ENCODE measurements at regions not wholly inside any gene's neighbourhood (a gene's known extent, or its start where the extent isn't known, plus 50 kb on each side); places are given as distances from the start of the nearest gene placed in this dataset.
A peak's percentile ranks its signal among the peaks of the same experiment; 100 is the strongest.

DNA sequence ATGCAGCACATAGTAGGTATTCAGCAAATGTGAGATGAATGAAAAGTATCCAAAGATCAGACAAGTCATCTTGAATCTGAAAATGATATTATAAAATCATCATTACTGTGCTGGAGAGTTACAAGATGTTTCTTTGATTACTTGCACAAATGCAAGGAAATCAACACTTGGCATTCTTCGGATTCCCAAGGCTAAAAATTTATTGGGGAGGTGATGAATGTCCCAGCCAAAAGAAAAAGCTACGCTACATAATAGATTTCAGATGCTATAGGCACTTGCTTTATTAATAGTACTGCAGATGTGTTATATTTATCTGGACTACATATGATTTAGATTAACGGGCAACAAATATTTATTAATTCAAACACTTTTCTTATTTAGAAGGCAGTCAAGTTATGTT lies 286.7 kb upstream of the TENM3 start:
- 70 to 82% methylated on average over 3 of the region's 3 CpGs for WGBS, 2 donors
- no peaks in the 10 kb centered on the region for H3K36me3 ChIP-seq (ENCODE audit: control insufficient read depth in 4 of 4, insufficient read depth in 4 of 4, low read length in 4 of 4)
- peaks cover 0 to 2% (median 0%) of the 10 kb centered on the region in 4 donors for H3K9me3 ChIP-seq (ENCODE audit: control insufficient read depth in 4 of 4, insufficient read depth in 3 of 4, low read length in 3 of 4)
- TF ChIP-seq, protein P1, sequence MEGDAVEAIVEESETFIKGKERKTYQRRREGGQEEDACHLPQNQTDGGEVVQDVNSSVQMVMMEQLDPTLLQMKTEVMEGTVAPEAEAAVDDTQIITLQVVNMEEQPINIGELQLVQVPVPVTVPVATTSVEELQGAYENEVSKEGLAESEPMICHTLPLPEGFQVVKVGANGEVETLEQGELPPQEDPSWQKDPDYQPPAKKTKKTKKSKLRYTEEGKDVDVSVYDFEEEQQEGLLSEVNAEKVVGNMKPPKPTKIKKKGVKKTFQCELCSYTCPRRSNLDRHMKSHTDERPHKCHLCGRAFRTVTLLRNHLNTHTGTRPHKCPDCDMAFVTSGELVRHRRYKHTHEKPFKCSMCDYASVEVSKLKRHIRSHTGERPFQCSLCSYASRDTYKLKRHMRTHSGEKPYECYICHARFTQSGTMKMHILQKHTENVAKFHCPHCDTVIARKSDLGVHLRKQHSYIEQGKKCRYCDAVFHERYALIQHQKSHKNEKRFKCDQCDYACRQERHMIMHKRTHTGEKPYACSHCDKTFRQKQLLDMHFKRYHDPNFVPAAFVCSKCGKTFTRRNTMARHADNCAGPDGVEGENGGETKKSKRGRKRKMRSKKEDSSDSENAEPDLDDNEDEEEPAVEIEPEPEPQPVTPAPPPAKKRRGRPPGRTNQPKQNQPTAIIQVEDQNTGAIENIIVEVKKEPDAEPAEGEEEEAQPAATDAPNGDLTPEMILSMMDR (IDR thresholded peaks at IDR 0.05; ENCODE audit: control extremely low read depth, extremely low read depth) = no peak
- H3K4me1 ChIP-seq (ENCODE audit: control insufficient read depth in 5 of 5, insufficient read depth in 5 of 5, low read length in 5 of 5) = peaks cover 0 to 11% (median 0%) of the 10 kb centered on the region in 5 donors
- no peaks in the 10 kb centered on the region for H3K27me3 ChIP-seq (ENCODE audit: control insufficient read depth in 3 of 3, insufficient read depth in 3 of 3, low read length in 2 of 3)
- H3K9ac ChIP-seq (ENCODE audit: insufficient read depth in 1 of 2, low read length in 2 of 2) = no peak overlapping the region
- no peak overlapping the region for H3K27ac ChIP-seq (ENCODE audit: low read depth in 1 of 2, low read length in 1 of 2)
- ATAC-seq (ENCODE audit: insufficient read depth, low FRiP score) (no peak), DNase-seq (no peak)
- H3K4me3 ChIP-seq = no peak overlapping the region

DNA sequence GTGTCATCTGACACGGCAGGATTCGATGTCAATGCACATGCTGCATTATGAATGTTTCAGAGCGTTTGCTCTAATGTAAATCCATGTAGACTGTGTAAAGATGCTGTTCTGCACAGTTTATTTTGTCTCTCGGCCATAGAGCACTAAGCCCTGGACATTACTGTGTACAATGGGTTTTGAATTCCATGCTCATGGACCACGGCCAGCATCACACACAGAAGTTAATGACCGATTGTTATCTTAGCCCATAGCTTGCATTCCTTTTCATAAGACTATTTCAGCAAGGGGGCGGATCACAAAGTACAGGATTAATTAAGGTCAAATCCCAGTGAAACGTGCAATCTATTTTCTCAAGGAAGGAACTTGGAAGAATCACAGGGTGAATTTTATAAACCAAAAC lies 286.1 kb upstream of the TENM3 start:
- Histone ChIP-seq H3K4me3 (no peak overlapping the region), H3K9ac (ENCODE audit: insufficient read depth in 1 of 2, low read length in 2 of 2) (no peak overlapping the region), H3K27ac (ENCODE audit: low read depth in 1 of 2, low read length in 1 of 2) (no peak overlapping the region), H3K27me3 (ENCODE audit: control insufficient read depth in 3 of 3, insufficient read depth in 3 of 3, low read length in 2 of 3) (no peaks in the 10 kb centered on the region), H3K36me3 (ENCODE audit: control insufficient read depth in 4 of 4, insufficient read depth in 4 of 4, low read length in 4 of 4) (no peaks in the 10 kb centered on the region), H3K9me3 (ENCODE audit: control insufficient read depth in 4 of 4, insufficient read depth in 3 of 4, low read length in 3 of 4) (peaks cover 0 to 2% (median 0%) of the 10 kb centered on the region in 4 donors), H3K4me1 (ENCODE audit: control insufficient read depth in 5 of 5, insufficient read depth in 5 of 5, low read length in 5 of 5) (peaks cover 0 to 11% (median 0%) of the 10 kb centered on the region in 5 donors)
- TF ChIP-seq, protein P1 (IDR thresholded peaks at IDR 0.05; ENCODE audit: control extremely low read depth, extremely low read depth) = no peak
- 43 to 56% methylated on average over 8 of the region's 8 CpGs for WGBS, 2 donors
- ATAC-seq (ENCODE audit: insufficient read depth, low FRiP score) (no peak), DNase-seq (peak; percentile 14 to 31 (median 19))

DNA sequence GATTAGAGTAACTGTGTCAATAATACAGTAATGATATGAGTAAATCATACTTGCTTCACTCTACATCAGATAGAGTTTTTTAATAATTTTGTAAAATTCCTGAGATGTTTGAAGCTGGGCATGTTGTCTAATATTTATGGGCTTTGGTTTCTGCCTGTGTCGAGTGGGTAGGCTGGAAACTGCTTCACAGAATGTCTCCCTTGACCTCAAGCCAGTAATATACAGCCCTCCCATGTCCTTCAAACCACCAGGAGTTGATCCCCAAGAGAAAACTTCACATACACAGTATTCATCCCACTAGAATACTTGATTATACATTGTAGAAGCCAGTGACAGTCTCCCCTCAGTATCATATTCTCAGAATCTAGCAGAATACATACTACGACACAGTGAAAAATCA lies 284.8 kb upstream of the TENM3 start:
- Histone ChIP-seq H3K4me1 (ENCODE audit: control insufficient read depth in 5 of 5, insufficient read depth in 5 of 5, low read length in 5 of 5) (peaks cover 0 to 10% (median 0%) of the 10 kb centered on the region in 5 donors), H3K9ac (ENCODE audit: insufficient read depth in 1 of 2, low read length in 2 of 2) (no peak overlapping the region), H3K36me3 (ENCODE audit: control insufficient read depth in 4 of 4, insufficient read depth in 4 of 4, low read length in 4 of 4) (no peaks in the 10 kb centered on the region), H3K4me3 (no peak overlapping the region), H3K27me3 (ENCODE audit: control insufficient read depth in 3 of 3, insufficient read depth in 3 of 3, low read length in 2 of 3) (no peaks in the 10 kb centered on the region), H3K27ac (ENCODE audit: low read depth in 1 of 2, low read length in 1 of 2) (no peak overlapping the region), H3K9me3 (ENCODE audit: control insufficient read depth in 4 of 4, insufficient read depth in 3 of 4, low read length in 3 of 4) (peaks cover 0 to 2% (median 0%) of the 10 kb centered on the region in 4 donors)
- ATAC-seq (ENCODE audit: insufficient read depth, low FRiP score) = no peak
- 60 to 75% methylated on average over 2 of the region's 2 CpGs for WGBS, 2 donors
- DNase-seq = no peak
- TF ChIP-seq, protein P1 (IDR thresholded peaks at IDR 0.05; ENCODE audit: control extremely low read depth, extremely low read depth) = no peak

DNA sequence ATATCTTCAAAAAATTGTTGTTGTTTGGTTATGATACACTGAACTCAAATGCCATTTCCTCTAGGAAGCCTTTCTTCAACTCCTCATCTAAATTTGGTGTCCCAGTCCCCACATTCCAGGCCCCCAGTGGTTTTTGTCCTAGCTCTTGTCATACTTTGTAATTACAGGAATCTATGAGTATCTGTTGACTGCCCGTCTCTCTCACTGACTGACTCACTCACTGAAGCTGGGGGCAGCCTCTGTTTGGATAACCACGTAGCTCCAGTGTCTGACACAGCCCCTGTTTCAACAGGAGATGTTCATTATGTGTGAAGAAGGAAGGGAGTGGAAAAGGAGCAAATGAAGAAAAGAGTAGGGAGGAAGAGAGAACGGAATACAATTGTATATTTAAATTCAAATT lies 284.1 kb upstream of the TENM3 start:
- TF ChIP-seq, protein P1 (IDR thresholded peaks at IDR 0.05; ENCODE audit: control extremely low read depth, extremely low read depth) = no peak
- H3K4me3 ChIP-seq = no peak overlapping the region
- H3K27ac ChIP-seq (ENCODE audit: low read depth in 1 of 2, low read length in 1 of 2) = no peak overlapping the region
- ATAC-seq (ENCODE audit: insufficient read depth, low FRiP score) (no peak), DNase-seq (no peak)
- no peaks in the 10 kb centered on the region for H3K36me3 ChIP-seq (ENCODE audit: control insufficient read depth in 4 of 4, insufficient read depth in 4 of 4, low read length in 4 of 4)
- H3K9ac ChIP-seq (ENCODE audit: insufficient read depth in 1 of 2, low read length in 2 of 2) = no peak overlapping the region
- WGBS, 2 donors = 64 to 70% methylated on average over 3 of the region's 3 CpGs
- H3K4me1 ChIP-seq (ENCODE audit: control insufficient read depth in 5 of 5, insufficient read depth in 5 of 5, low read length in 5 of 5) = peaks cover 0 to 10% (median 0%) of the 10 kb centered on the region in 5 donors
- peaks cover 0 to 2% (median 0%) of the 10 kb centered on the region in 4 donors for H3K9me3 ChIP-seq (ENCODE audit: control insufficient read depth in 4 of 4, insufficient read depth in 3 of 4, low read length in 3 of 4)
- no peaks in the 10 kb centered on the region for H3K27me3 ChIP-seq (ENCODE audit: control insufficient read depth in 3 of 3, insufficient read depth in 3 of 3, low read length in 2 of 3)
